NOMO-1 treated with DMSO at 0.1 percent for 48 hours (cell line): ENCODE measurements at regions not wholly inside any gene's neighbourhood (a gene's known extent, or its start where the extent isn't known, plus 50 kb on each side); places are given as distances from the start of the nearest gene placed in this dataset.

ENCODE experiments used
- DNase-seq: peaks from one replicate; lab custom pipeline; 2025; ENCODE audit not compliant: unreplicated experiment; lab: John Stamatoyannopoulos, UW

- DNase-seq = no peak
Measured at GRCh38 chr5:6198531-6198930, 179.8 kb downstream of the MED10 start.

- peak; percentile 26 for DNase-seq
Measured at GRCh38 chr5:6197427-6197826, 180.9 kb downstream of the MED10 start.

DNA sequence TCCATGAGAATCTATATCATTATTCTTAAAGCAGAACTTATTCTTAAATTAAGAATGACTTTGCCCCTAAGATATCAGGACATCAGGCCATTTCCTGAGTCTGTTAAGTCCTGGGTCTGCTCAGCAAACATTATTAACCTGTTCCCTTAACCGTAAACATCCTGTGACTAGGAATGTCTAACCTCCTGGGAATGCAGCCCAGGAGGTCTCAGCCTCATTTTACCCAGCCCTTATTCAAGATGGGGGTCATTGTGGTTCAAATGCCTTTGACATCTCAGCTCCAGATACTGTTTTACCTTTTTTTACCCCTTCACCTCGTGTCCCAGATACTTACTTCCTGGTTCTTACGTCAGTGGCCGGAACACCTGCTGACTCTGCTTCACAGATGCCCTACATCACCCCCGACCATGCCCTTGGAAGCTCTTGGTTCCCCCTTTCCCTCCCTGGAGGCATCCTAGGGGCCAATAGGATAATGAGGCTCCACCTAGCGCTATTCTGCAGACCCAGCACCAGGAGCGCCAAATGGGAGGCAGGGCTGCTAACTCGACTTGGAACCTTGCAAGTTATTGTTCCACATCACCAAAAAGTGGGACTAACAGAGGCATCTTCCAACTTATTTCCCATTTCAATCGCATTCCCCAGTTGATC is 182.5 kb downstream of the MED10 start:
- no peak for DNase-seq

GRCh38 chr5:6194906-6195612 is 183.3 kb downstream of the MED10 start:
- no peak for DNase-seq

DNA sequence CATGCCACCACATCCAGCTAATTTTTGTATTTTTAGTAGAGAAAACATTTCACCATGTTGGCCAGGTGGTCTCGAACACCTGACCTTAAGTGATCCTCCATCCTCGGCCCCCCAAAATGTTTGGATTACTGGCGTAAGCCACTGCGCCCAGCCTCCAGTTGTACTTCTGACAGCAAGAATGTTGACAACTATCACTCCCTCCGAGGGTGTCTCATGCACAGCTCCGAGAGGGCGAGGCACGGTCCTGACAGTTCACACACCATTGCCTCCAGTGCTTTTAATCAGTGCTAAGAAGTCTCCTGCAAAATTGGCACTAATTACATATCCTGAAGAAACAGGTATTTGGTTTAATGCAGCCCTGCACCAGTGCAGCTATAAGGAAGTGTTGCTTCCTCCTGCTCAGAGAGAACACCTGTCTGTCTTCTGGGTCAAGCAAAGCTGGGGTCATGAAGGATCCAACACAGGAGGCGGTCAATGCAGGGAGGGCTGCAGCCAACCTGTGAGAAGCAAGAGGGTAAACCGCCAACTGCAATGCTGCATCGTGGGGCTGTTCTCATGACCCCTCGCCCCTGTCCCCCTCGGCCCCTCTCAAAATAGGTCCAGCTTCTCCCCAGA is 184.0 kb downstream of the MED10 start:
- DNase-seq = no peak

DNA sequence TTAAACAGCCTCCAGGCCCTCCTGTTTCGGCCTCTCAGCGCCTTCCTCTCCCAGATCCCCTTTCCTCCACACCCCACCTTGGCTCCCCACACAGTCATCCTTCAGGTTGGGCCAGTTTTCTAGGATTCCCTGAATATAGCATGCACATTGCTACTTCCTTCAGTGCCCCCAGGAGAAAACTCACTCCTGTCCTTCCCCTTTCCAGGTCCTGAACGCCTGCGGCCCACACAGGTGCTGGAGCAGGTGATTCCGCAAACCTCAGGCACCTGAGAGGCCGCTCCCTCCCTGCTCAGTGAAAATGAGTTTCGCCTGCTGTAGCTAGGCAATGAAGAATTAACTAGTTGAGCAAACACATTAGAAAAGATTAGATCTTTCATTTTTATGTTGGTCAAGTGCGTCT is 185.0 kb downstream of the MED10 start:
- no peak for DNase-seq

GRCh38 chr5:6190838-6191237 is 187.5 kb downstream of the MED10 start:
- DNase-seq = no peak

DNA sequence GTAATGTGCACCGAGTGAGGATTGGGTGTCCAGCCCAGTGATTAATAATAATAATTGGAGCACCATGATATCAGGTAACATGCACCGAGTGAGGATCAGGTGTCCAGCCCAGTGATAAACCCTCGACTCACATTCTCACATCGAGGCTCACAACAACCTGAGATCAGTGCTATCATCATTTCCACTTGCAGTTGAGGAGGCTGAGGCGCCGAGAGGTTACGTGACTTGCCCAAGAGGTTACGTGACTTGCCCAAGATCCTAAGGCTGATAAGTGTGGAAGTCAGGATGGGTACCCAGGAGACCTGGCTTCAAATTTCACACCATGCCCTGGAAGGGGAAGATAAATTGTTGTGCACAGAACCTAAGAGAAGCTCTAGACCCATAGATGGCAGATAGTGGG is 189.4 kb downstream of the MED10 start:
- no peak for DNase-seq

- DNase-seq = no peak
Measured at GRCh38 chr5:6188344-6188743, 190.0 kb downstream of the MED10 start.

DNA sequence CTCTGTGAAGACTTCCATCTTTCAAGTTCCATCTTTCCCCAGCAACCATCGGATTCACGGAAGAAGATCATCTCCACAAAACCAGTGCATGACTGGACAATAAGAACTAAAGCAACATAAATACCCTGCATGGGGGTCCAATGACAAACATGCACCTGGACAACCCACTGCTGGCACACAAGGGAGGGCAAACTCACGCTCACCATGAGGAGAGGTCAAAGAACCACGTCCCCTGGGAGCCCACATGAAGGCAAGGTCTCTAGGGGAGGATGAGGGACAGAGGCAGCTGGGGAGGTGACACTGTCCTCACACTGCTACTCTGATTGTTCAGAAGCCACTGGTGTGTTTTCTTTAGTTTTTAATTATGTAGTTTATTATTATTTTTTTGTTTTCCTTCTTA is 190.8 kb downstream of the MED10 start:
- DNase-seq = no peak

GRCh38 chr5:6185574-6185973 is 192.8 kb downstream of the MED10 start:
- DNase-seq = no peak

DNA sequence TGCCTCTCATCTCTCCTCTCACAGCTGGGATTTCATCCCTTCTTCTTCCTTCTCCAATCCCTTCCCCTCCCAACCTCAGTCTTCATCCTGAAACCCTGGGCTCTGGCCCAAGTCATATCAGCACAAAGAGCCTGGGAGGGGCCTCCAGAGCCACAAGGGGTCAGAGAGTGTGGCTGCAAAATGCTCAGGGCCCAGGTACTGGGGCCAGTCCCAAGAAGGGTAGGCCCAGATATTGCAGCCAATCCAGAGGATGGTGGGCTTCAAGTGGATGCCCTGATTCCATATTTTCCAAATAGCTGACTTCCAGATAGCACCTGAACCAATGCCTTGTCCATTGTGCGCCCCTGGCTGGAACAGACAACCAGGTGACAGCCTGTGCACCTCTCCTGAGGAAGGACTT is 193.9 kb downstream of the MED10 start:
- DNase-seq = no peak

GRCh38 chr5:6183391-6184390 is 194.7 kb downstream of the MED10 start:
- no peak for DNase-seq

DNA sequence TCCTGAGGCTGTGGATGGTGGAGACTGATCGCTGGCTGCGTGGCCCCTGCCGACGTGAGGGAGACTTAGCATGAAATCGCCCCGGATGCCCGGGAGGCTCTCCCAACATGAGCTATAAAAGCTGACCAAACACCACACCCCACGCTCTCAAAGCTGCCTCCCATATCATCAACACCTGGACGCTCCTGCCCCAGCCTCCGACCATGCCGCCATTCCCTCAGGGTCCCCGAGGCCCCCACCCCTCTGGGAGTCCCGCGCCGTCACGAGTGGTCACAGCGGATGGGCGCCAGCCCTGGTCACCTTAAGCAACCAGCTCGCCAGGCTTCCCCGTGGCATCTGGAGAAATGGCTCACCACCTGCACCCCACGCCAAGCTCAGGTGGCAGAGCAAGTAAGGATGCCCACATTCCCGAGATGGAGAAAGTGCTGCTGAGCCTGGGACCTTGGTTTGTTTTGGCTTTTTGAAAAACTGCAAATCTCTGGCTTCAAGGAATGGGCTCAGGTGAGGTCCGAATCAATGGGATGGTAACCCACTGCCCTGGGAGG is 196.0 kb downstream of the MED10 start:
- no peak for DNase-seq

GRCh38 chr5:6181871-6182270 is 196.5 kb downstream of the MED10 start:
- no peak for DNase-seq

DNA sequence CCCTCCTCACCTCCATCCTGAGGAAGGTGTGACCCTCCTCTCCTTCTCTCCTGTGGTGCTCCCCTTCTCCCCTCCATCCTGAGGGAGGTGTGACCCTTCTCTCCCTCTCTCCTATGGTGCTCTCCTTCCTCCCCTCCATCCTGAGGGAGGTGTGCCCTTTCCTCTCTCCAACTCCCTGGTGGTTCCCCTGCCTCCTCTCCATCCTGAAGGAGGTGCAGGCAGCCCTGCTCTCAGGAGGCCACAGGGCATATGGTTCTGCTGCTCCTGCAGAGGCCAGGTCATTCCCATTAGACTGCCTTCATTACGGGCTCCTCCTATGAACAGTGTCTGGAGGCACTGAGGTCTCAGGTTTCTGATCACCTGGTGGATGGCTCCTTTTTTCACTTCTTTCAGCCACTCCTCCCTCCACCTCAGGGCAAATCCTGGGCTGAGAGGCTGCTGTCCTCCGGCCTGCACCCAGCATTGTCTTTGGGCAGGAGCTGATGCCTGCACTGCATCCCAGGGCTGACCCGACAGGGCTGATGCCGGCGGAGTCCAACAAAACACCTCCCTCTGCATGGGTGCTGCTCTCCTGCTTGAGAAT is 197.1 kb downstream of the MED10 start:
- no peak for DNase-seq

GRCh38 chr5:6180231-6180872 is 198.0 kb downstream of the MED10 start:
- no peak for DNase-seq

DNA sequence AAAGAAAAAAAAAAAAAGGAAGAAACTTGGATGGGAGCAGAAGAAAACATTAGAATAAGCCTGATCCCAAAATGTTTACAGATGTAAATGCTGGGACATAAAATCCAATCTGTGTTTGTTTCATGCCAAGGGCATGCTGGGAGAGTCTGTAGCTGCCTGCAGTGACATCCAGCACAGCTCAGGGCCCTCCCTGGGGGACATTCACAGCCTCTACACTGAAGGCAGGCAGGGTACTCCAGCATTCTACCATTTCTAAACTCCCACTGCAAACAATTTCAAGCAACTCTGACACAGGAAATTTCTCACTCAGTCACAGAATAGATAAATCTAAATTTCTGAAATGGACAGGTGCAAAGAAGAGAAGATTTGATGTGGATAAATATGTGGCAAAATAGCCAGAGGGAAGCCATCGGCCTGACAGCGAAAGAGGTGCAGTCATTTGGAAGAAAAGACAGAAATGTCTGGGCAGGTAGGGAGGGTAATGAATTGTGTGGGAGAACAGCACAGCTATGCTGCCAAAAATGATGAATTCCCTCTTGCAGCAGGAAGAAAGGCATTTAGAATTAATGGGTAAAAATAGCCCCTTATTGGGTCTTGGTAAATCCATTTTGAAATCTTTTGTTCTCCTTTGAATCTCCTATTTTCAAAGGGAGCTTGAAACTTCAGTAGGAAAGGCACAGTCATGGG is 199.4 kb downstream of the MED10 start:
- DNase-seq = no peak

GRCh38 chr5:6177926-6178325 is 200.4 kb downstream of the MED10 start:
- DNase-seq = no peak
